MM.1S (cell line): ENCODE measurements at regions not wholly inside any gene's neighbourhood (a gene's known extent, or its start where the extent isn't known, plus 50 kb on each side); places are given as distances from the start of the nearest gene placed in this dataset.

Experiments
- DNase-seq: peaks from one replicate; pipeline ENCODE4 v3.0.0-alpha.2; 2015
- H2AFZ ChIP-seq: fragments of 300-600 bp; sonication (generic); 2 replicates; pipeline ENCODE4 v1.6.0; 2016; ENCODE audit warnings: antibody characterized with exemption, low read length
- H3F3A ChIP-seq: fragments of 300-600 bp; sonication (generic); 2 replicates; pipeline ENCODE4 v1.6.1; 2016; ENCODE audit warnings: mild to moderate bottlenecking, antibody characterized with exemption, low read length, moderate library complexity, mixed read lengths; ENCODE audit not compliant: insufficient read depth
- H3K27ac ChIP-seq: fragments of 300-600 bp; sonication (generic); 2 replicates; pipeline ENCODE4 v1.5.1; 2016; ENCODE audit warnings: mild to moderate bottlenecking, low read length
- H3K27me3 ChIP-seq: fragments of 300-600 bp; sonication (generic); replicated peaks from 2 replicates; pipeline ENCODE4 v1.6.0; 2016; ENCODE audit warnings: low read length; ENCODE audit not compliant: insufficient read depth
- H3K36me3 ChIP-seq: fragments of 300-600 bp; sonication (generic); replicated peaks from 2 replicates; pipeline ENCODE4 v1.6.1; 2016; ENCODE audit warnings: mild to moderate bottlenecking, low read length, mixed read lengths; ENCODE audit not compliant: insufficient read depth
- H3K4me1 ChIP-seq: fragments of 300-600 bp; sonication (generic); 2 replicates; pipeline ENCODE4 v1.6.1; 2016; ENCODE audit warnings: low read length, mixed read lengths
- H3K4me2 ChIP-seq: fragments of 300-600 bp; sonication (generic); 2 replicates; pipeline ENCODE4 v1.6.0; 2016; ENCODE audit warnings: low read depth, low read length
- H3K4me3 ChIP-seq: fragments of 300-600 bp; sonication (generic); 2 replicates; pipeline ENCODE4 v1.5.1; 2016; ENCODE audit warnings: low read length, mixed read lengths
- H3K79me2 ChIP-seq: fragments of 300-600 bp; sonication (generic); 2 replicates; pipeline ENCODE4 v1.6.1; 2016; ENCODE audit warnings: mixed run types, low read length, mixed read lengths
- H3K9ac ChIP-seq: fragments of 300-600 bp; sonication (generic); 2 replicates; pipeline ENCODE4 v1.6.1; 2016; ENCODE audit warnings: low read length, mixed read lengths
- H3K9me2 ChIP-seq: fragments of 300-600 bp; sonication (generic); replicated peaks from 2 replicates; pipeline ENCODE4 v1.6.1; 2016; ENCODE audit warnings: mild to moderate bottlenecking, low read length, mixed read lengths; ENCODE audit not compliant: insufficient read depth
- H3K9me3 ChIP-seq: fragments of 300-600 bp; sonication (generic); replicated peaks from 2 replicates; pipeline ENCODE4 v1.6.1; 2016; ENCODE audit warnings: mild to moderate bottlenecking, low read length, mixed read lengths; ENCODE audit not compliant: insufficient read depth
- H4K20me1 ChIP-seq: fragments of 300-600 bp; sonication (generic); 2 replicates; pipeline ENCODE4 v1.6.1; 2016; ENCODE audit warnings: mild to moderate bottlenecking, low read length, moderate library complexity, mixed read lengths; ENCODE audit not compliant: insufficient read depth
- CTCF ChIP-seq: fragments of 300-600 bp; sonication (generic); IDR thresholded peaks from 2 replicates; pipeline ENCODE4 v1.5.1; 2016; ENCODE audit warnings: antibody characterized with exemption, low read length, mixed read lengths
- EZH2 ChIP-seq: fragments of 300-600 bp; sonication (generic); optimal IDR thresholded peaks from 2 replicates; pipeline ENCODE3; 2017; ENCODE audit warnings: low read depth, mild to moderate bottlenecking, antibody characterized with exemption, low read length, mixed read lengths
- EZH2phosphoT487 ChIP-seq: fragments of 300-600 bp; sonication (generic); IDR thresholded peaks from 2 replicates; pipeline ENCODE4 v1.6.1; 2018; ENCODE audit warnings: antibody characterized with exemption, low read length

- no peaks in the 10 kb centered on the region for H3K79me2 ChIP-seq
- no peak overlapping the region for H2AFZ ChIP-seq
- no peaks in the 10 kb centered on the region for H3K9me3 ChIP-seq
- no peaks in the 10 kb centered on the region for H4K20me1 ChIP-seq
- no peak overlapping the region for H3K4me3 ChIP-seq
- H3F3A ChIP-seq, result no peaks in the 10 kb centered on the region
- H3K4me2 ChIP-seq, result no peak overlapping the region
- DNase-seq, result no peak
- no peaks in the 10 kb centered on the region for H3K9me2 ChIP-seq
- no peak for TF ChIP-seq EZH2phosphoT487
- TF ChIP-seq CTCF, result no peak
- no peak for TF ChIP-seq EZH2
- no peaks in the 10 kb centered on the region for H3K4me1 ChIP-seq
- H3K36me3 ChIP-seq, result no peaks in the 10 kb centered on the region
- H3K27ac ChIP-seq, result no peak overlapping the region
- H3K27me3 ChIP-seq, result no peaks in the 10 kb centered on the region
- no peak overlapping the region for H3K9ac ChIP-seq
Observed at GRCh38 chr5:13566871-13567339, 377.6 kb downstream of the DNAH5 start.

DNA sequence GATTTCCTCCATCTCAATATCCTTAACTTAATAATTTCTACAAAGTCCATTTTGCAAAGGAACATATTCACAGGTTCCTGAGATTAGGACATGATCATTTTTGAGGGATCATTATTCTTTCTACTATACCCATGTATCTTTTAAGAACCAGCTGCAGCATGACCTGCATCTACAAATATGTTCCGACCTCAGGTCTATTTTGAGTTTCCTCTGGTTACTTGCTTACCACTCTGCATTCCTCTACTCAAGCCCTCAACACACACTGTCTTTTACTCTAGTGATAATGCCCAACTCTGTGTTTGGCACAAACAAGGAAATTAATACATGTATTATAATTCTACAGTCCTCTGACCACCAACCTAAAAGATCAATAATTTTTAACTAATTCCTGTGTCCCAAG lies 386.1 kb downstream of the DNAH5 start:
- H3K27me3 ChIP-seq, result no peaks in the 10 kb centered on the region
- H3K4me3 ChIP-seq, result no peak overlapping the region
- DNase-seq, result no peak
- H3K4me2 ChIP-seq, result no peak overlapping the region
- no peak overlapping the region for H2AFZ ChIP-seq
- no peaks in the 10 kb centered on the region for H3K4me1 ChIP-seq
- no peaks in the 10 kb centered on the region for H3K9me3 ChIP-seq
- no peaks in the 10 kb centered on the region for H3K36me3 ChIP-seq
- no peaks in the 10 kb centered on the region for H3K9me2 ChIP-seq
- H3K79me2 ChIP-seq, result no peaks in the 10 kb centered on the region
- TF ChIP-seq CTCF (no peak), EZH2phosphoT487 (no peak), EZH2 (no peak)
- H3F3A ChIP-seq, result no peaks in the 10 kb centered on the region
- H4K20me1 ChIP-seq, result no peaks in the 10 kb centered on the region
- H3K27ac ChIP-seq, result no peak overlapping the region
- no peak overlapping the region for H3K9ac ChIP-seq

- Histone ChIP-seq H3K9me3 (no peaks in the 10 kb centered on the region), H3F3A (no peaks in the 10 kb centered on the region), H3K79me2 (no peaks in the 10 kb centered on the region), H3K27ac (no peak overlapping the region), H3K4me3 (no peak overlapping the region), H3K4me1 (no peaks in the 10 kb centered on the region), H3K9ac (no peak overlapping the region), H2AFZ (no peak overlapping the region), H3K9me2 (no peaks in the 10 kb centered on the region), H3K4me2 (no peak overlapping the region), H4K20me1 (no peaks in the 10 kb centered on the region), H3K27me3 (no peaks in the 10 kb centered on the region), H3K36me3 (no peaks in the 10 kb centered on the region)
- peak; percentile 29 for DNase-seq
- TF ChIP-seq EZH2phosphoT487, result no peak
- TF ChIP-seq CTCF, result no peak
Observed at GRCh38 chr5:13553896-13554295, 390.6 kb downstream of the DNAH5 start.
